ENCODE measurements at regions not wholly inside any gene's neighbourhood (a gene's known extent, or its start where the extent isn't known, plus 50 kb on each side); places are given as distances from the start of the nearest gene placed in this dataset.

DNA sequence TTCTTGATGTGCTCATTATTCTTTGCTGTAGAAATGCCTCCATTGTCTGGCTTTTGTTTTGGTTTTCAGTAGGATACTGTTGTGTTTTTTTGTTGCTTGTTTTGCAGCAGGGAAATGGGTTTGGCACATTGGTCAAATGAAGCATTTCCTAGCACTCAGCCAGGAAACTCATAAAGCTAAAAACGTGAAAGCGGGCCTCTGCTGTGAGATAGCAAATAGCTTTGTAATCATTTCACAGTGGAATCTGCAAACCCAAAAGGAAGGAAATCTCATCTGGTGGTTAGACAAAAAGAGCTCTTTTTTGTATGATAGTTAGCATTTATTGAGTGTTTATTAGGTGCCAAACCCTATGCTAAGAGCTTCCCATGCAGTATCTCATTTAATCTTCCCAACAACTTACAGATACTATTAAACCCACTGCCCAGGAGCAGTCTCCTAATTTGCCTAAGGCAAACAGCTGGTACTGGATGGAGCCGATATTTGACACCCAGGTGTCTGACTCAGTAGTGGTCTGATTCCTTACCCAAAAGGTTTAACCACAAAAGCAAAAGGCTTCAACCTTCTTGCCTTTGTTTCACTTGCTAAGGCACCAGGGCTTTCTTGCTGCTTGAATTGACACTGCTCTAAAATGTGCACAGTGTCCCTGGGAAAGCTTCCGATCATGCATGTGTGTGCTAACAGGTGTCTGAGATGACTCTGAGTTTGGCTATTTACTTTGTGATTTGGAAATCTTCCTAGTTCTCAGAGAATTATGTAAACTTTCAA, 527.9 kb upstream of the MDFIC2 start:
- TF ChIP-seq YY1 (IDR thresholded peaks at IDR 0.05; ENCODE audit: low read depth) = no peak
- TF ChIP-seq EP300 (IDR thresholded peaks at IDR 0.05; ENCODE audit: borderline replicate concordance) = no peak
- no peak for TF ChIP-seq ZBTB7A (IDR thresholded peaks at IDR 0.05; ENCODE audit: low read depth)
- TF ChIP-seq, protein P1, sequence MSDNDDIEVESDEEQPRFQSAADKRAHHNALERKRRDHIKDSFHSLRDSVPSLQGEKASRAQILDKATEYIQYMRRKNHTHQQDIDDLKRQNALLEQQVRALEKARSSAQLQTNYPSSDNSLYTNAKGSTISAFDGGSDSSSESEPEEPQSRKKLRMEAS (IDR thresholded peaks at IDR 0.05) = no peak
- TF ChIP-seq, protein P2, sequence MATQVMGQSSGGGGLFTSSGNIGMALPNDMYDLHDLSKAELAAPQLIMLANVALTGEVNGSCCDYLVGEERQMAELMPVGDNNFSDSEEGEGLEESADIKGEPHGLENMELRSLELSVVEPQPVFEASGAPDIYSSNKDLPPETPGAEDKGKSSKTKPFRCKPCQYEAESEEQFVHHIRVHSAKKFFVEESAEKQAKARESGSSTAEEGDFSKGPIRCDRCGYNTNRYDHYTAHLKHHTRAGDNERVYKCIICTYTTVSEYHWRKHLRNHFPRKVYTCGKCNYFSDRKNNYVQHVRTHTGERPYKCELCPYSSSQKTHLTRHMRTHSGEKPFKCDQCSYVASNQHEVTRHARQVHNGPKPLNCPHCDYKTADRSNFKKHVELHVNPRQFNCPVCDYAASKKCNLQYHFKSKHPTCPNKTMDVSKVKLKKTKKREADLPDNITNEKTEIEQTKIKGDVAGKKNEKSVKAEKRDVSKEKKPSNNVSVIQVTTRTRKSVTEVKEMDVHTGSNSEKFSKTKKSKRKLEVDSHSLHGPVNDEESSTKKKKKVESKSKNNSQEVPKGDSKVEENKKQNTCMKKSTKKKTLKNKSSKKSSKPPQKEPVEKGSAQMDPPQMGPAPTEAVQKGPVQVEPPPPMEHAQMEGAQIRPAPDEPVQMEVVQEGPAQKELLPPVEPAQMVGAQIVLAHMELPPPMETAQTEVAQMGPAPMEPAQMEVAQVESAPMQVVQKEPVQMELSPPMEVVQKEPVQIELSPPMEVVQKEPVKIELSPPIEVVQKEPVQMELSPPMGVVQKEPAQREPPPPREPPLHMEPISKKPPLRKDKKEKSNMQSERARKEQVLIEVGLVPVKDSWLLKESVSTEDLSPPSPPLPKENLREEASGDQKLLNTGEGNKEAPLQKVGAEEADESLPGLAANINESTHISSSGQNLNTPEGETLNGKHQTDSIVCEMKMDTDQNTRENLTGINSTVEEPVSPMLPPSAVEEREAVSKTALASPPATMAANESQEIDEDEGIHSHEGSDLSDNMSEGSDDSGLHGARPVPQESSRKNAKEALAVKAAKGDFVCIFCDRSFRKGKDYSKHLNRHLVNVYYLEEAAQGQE (IDR thresholded peaks at IDR 0.05; ENCODE audit: low read depth) = no peak
- no peak for TF ChIP-seq FOXM1 (IDR thresholded peaks at IDR 0.05; ENCODE audit: borderline replicate concordance, low read depth)
- no peak for TF ChIP-seq NFIC (IDR thresholded peaks at IDR 0.05)
- TF ChIP-seq TEAD4 (IDR thresholded peaks at IDR 0.05) = no peak
- TF ChIP-seq TCF12 (IDR thresholded peaks at IDR 0.05; ENCODE audit: low read depth) = no peak
- TF ChIP-seq EGR1 (IDR thresholded peaks at IDR 0.05) = no peak
- TF ChIP-seq CREB1 (IDR thresholded peaks at IDR 0.05; ENCODE audit: low read depth) = no peak
- TF ChIP-seq CEBPB (IDR thresholded peaks at IDR 0.05) = no peak
- no peak for TF ChIP-seq RAD21 (IDR thresholded peaks at IDR 0.05; ENCODE audit: low read depth)
- TF ChIP-seq, protein P3, sequence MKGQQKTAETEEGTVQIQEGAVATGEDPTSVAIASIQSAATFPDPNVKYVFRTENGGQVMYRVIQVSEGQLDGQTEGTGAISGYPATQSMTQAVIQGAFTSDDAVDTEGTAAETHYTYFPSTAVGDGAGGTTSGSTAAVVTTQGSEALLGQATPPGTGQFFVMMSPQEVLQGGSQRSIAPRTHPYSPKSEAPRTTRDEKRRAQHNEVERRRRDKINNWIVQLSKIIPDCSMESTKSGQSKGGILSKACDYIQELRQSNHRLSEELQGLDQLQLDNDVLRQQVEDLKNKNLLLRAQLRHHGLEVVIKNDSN (IDR thresholded peaks at IDR 0.05) = no peak
- no peak for TF ChIP-seq TAF1 (IDR thresholded peaks at IDR 0.05; ENCODE audit: low read depth)

DNA sequence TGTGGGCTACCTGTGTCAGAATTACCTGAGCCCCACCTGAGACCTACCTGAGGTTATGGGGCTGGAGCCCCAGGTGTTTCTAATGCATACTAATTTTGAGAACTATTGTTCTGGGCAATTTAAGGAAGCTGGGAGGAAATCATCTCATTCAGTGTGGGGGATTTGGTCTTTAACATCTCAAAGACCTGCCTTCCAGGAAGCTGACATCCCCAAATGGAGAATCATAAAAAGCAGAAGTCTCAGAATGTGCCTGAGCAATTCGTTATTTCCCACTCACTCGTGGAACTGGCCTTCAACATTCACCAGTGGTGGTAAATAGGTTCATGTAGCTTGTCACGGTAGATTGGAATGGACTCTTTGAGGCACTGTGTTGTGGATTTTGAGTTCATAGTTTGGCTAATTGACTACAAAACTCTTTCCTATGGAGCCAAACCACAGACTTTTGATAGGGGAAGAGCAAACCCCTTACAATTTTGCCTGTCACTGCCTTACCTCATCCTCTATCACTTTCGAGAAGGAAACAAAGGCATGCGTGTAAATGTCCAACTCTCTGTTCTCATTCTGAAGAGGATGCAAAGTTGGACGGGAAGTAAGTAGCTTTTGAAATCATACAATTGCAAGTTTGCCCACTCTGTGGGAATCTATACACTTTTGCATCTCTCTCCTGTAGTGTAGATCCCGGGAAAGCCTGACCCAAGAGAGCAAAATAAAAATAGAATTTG, 521.0 kb upstream of the MDFIC2 start:
- TF ChIP-seq EP300 (IDR thresholded peaks at IDR 0.05; ENCODE audit: borderline replicate concordance) (no peak), TEAD4 (IDR thresholded peaks at IDR 0.05) (no peak), TCF12 (IDR thresholded peaks at IDR 0.05; ENCODE audit: low read depth) (no peak), CREB1 (IDR thresholded peaks at IDR 0.05; ENCODE audit: low read depth) (no peak), EGR1 (IDR thresholded peaks at IDR 0.05) (no peak), NFIC (IDR thresholded peaks at IDR 0.05) (no peak), YY1 (IDR thresholded peaks at IDR 0.05; ENCODE audit: low read depth) (no peak), FOXM1 (IDR thresholded peaks at IDR 0.05; ENCODE audit: borderline replicate concordance, low read depth) (no peak), RAD21 (IDR thresholded peaks at IDR 0.05; ENCODE audit: low read depth) (no peak), TAF1 (IDR thresholded peaks at IDR 0.05; ENCODE audit: low read depth) (no peak), CEBPB (IDR thresholded peaks at IDR 0.05) (no peak), ZBTB7A (IDR thresholded peaks at IDR 0.05; ENCODE audit: low read depth) (no peak)
- TF ChIP-seq, protein P3 (IDR thresholded peaks at IDR 0.05) = no peak
- TF ChIP-seq, protein P1 (IDR thresholded peaks at IDR 0.05) = no peak
- TF ChIP-seq, protein P2 (IDR thresholded peaks at IDR 0.05; ENCODE audit: low read depth) = no peak

DNA sequence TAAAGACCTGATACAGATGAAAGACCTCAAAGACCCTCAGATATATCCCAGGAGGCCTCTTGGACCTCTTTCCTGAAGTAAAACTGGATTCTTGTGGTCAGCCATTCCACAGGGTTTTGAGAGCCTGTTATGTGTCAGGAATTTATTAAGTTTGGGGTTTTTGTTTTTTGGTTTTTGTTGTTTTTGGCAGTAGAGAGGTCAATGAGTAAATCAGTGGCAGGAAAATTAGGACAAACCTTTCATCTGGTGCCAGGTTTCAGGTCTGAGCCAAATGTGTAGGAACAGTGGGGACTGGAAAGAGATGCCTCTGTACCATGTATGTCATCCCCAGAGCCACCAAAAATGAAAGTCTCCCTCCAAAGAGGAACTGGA, 520.4 kb upstream of the MDFIC2 start:
- TF ChIP-seq CEBPB (IDR thresholded peaks at IDR 0.05) (no peak), CREB1 (IDR thresholded peaks at IDR 0.05; ENCODE audit: low read depth) (no peak), EP300 (IDR thresholded peaks at IDR 0.05; ENCODE audit: borderline replicate concordance) (no peak), YY1 (IDR thresholded peaks at IDR 0.05; ENCODE audit: low read depth) (no peak), RAD21 (IDR thresholded peaks at IDR 0.05; ENCODE audit: low read depth) (no peak), TAF1 (IDR thresholded peaks at IDR 0.05; ENCODE audit: low read depth) (no peak), TEAD4 (IDR thresholded peaks at IDR 0.05) (no peak), TCF12 (IDR thresholded peaks at IDR 0.05; ENCODE audit: low read depth) (no peak), ZBTB7A (IDR thresholded peaks at IDR 0.05; ENCODE audit: low read depth) (no peak), NFIC (IDR thresholded peaks at IDR 0.05) (no peak), FOXM1 (IDR thresholded peaks at IDR 0.05; ENCODE audit: borderline replicate concordance, low read depth) (no peak)
- TF ChIP-seq, protein P2 (IDR thresholded peaks at IDR 0.05; ENCODE audit: low read depth) = no peak
- TF ChIP-seq, protein P3 (IDR thresholded peaks at IDR 0.05) = no peak
